ENCODE measurements at regions not wholly inside any gene's neighbourhood (a gene's known extent, or its start where the extent isn't known, plus 50 kb on each side); places are given as distances from the start of the nearest gene placed in this dataset.

DNA sequence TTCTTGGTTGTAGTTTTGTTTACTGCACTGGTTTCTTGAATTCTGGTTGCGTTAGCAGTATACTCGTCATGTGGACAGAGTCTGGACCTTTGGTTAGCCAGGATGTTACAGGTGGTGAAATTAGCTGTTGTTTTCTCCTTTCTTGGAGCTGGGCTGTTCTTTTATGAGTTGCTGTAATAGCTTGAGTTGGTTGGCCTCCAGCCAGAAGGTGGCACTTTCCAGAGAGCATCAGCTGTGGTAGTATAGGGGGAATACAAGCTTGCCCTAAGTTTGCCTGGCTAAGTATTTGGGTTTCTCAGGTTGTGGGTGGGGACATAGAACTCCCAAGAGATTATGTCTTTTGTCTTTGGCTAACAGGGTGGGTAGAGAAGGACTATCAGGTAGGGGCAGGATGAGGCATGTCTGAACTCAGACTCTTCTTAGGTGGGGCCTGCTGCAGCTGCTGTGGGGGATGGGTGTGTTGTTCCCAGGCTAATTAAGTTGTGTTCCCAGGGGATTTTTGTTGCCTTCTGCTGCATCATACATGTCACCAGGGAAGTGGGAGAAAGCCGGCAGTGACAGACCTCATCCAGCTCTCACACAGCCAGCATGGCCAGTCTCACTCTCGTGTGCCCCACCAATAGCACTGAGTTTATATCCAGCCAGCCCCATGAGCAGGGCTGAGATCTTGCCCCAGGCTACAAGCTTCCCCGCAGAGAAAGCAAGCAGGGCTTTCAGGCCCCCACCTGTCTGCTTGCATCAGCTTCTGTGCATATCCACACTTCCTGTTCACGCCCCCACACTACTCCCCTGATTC is 246.7 kb upstream of the TPK1 start:
- peak; percentile 49 for DNase-seq

DNA sequence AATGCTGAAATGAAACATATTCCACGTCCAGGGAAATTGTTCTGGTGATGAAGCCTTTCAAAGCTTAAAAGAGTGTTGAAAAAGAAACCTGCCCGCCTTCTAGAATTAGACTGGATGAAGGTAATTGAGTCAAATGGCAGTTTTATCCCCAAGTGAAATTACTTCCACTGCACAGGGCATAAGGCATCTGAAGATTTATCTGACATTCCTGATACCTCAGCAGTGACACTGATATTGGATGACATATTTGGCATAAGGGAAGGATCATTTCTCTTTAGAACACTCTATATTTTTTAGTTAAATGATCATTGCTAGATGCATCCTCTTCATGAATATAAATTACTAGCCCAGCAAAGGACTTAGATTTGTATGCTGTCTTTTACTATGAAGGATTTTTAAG is 229.6 kb upstream of the TPK1 start:
- DNase-seq = no peak

DNA sequence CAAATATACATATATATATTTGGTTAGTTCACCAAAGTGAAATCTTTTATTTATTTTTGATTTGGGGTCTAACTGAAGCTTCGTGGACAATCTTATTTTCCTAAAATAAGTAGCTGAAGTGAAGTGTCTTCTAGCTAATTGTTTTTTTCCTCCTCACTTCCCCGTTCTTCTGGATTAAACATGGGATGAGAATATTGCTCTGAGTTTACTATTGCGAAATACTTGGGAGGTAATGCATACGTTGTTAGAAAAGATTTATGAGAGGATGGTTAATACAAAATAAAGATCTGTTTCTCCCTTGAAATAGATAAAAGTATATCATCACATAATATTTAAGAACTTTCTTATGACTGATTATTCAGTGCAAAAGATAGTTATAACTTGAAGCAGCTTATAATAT is 228.3 kb upstream of the TPK1 start:
- DNase-seq = no peak

DNA sequence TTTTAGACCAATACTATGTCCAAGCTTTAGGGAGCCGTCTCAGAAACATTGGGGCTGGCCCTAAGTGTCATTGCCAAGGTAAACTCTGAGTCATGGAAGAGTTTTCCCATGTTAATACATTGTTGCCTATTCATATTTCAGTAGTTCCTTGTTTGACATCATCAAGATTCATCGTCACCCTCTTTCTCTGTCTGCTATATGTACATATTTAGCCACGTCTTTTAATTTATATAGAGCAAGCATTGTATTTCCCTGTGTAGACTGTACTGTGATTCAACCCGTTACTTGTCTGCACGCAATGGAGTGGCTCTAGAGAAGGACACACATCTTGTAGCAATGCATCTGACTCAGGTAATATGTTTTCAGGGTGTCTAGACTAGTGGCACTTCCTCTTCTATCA is 217.9 kb upstream of the TPK1 start:
- DNase-seq = no peak

DNA sequence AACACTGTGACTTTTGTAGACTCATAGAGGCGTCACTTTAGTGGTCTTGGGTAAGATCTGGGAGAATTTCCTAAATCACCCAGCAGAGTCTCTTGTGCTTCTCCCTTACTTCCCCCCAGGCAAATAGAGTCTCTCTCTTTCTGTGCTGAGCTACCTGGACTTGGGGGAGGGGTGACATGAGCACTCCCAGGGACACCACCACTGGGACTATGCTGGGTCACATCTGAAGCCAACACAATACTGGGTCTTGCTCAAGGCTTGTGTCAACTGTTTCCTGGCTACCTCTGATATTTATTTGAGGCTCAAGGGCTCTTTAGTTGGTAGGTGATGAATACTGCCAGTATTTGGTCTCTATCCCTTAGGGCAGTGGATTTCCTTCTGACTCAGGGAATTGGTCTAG is 214.6 kb upstream of the TPK1 start:
- no peak for DNase-seq

DNA sequence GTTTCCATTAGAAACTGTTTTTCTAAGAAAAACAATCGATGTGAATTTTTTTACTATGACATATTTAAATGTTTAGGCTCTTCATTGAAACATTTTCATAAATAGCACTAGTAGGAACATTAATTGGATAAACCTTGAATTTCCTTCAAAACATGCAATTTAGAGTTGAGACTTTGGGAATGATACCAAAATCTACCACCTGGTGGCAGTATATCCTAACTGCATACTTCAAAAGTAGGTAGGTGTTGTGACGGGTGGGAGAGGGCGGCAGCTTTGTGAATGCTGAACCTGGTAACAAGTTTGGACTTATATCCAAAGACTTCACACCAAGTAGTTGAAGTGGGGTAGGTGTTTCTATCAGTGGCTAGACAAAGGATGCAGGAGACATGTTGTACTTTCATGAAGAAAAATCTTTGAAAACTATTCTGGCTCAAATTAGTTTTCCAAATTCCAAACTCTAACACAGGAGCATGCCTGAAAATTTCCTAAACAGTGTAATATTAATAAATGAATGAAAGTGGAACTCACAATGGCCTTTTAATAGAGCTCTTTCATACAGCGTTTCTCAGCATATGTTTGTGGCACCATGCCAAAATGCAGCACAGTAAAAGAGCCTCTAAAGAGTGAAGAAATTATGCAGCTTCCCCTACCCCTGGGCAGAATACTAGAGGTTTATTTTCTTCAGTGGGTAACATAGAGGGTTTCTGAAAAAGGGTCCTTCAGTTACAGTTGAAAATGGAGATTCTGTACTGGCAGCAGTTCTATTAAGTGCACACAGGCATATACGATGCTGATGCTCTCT is 201.0 kb upstream of the TPK1 start:
- no peak for DNase-seq

DNA sequence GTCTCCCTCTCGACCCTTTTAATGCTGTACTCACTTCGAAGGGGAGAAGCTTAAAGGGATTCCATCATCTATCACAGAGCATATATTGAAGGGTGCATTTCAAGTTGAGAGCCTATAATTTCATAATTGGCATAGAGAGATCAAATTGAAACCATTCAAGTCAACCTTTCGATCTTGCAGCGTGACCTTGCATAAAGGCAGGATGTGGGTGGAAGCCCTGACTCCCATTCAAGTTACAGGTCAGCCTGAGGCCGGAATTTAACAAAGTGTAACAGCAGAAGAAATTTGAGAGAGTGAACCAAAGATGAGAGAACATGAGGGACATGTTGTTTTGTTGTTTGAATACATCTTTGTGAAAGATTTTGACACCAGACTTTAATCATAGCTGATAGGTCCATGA is 195.3 kb upstream of the TPK1 start:
- DNase-seq = no peak

DNA sequence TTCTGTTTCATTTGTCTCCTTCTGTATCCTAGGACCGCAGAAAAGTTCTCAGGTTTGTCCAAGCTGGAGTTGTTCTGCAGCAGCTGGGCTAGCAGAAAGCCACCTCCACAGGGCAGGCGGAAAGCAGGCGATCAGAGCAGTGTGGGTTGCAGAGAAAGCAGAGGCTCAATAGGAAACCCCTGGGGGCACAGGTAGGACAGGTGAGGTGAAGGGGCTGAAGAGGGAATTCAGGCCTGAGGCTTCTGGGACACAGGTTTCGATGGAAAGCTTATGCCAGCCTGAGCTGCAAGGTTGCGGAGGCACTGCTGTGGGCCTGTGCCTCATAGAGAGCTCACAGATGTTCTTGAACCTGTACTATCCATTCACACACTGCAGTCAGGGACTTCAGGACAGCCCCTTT is 194.9 kb upstream of the TPK1 start:
- no peak for DNase-seq

DNA sequence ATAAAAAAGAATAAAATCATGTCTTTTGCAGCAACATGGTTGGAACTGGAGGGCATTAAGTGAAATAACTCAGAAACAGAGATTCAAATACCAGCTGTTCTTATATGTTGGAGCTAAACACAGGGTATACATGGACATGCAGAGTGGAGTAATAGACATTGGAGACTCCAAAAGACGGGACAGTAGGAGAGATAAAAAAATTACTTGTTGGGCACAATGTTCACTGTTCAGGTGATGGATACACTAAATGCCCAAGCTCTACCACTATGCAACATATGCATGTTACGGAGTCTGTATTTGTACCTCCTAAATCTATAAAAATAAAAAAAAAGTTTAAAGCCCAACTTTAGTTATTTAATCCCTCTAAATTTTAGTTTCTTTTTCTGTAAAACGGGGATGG is 184.6 kb upstream of the TPK1 start:
- DNase-seq = no peak

DNA sequence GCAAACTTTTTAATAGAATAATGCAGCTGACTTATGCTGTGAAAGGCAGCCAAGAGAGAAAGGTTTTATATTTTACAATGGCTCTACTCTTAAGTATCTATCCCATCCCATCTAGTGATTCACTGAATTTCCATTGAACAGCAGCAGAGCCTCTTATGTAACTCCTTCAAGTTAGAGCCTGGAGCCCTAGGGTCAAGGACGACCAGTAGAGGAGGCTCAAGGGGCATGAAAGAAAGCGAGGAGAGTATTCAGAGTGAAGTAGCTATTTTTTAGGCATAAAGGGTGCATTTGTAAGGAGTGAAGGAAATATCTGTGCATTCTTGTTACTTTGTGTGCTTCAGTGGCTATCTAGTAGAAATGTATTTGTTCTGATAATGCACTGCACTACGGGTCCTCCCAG is 180.2 kb upstream of the TPK1 start:
- no peak for DNase-seq

DNA sequence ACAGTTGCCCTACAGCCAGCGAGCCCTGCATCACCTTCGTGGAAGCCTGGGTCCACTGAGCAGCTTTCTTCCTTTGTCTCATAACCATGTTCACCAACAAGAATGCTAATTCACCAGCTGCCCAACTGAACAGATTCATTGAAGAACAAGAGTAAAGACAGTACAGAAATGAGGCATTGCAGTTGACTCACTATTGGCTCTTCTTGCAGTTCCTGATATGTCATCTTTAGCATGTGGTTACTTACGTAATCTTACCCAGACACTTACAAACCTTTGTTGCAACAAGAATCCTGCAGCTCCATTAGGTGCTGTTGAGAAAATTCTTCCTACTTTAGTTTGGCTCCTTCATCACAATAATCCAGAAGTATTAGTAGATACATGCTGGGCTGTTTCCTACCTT is 174.0 kb upstream of the TPK1 start:
- DNase-seq = no peak

DNA sequence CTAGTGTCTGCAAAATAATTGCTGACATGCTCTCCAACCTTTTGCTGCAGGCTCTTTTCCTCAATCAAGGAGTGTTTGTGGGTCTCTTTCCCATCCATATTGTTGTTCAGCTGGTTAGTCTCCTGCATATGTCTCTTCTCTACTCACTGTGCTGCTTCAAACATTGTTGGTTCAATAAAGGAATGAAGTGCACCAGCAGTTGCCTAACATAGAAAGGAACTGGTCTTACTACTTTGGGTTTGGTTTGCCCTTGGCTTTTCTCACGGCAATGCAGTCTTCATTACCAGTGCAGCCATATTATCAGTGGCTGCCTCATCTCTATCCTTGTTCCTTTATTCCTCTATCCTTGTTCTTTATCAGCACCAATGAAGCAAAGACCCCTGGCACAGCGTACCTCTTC is 169.7 kb upstream of the TPK1 start:
- DNase-seq = no peak

DNA sequence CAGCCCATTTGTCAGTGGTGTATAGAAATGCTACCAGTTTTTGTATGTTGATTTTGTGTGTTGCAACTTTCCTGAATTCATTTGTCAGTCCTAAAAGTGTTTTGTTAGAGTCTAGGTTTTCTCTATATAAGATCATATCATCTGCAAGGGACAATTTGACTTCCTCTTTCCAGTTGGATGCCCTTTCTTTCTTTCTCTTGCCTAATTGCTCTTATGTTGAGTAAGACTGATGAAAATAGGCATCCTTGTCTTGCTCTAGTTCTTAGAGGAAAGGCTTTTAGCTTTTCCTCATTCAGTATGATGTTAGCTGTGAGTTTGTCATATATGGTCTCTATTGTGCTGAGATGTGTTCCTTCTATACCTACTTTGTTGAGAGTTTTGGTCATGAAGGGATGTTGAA is 161.7 kb upstream of the TPK1 start:
- no peak for DNase-seq

DNA sequence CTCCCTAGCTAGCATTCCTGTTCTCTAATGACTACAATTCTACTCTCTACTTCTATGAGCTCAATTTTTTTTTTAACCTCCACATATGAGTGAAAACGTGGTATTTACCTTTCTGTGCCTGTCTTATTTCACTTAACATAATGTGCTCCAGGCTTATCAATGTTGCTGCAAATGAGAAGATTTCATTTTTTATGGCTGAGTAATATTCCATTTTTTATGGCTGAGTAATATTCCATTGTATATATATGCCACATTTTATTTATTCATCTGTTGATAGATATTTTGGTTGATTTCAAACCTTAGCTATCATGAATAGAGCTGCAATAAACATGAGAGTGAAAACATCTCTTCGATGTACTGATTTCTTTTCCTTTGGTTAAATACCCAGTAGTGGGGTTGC is 159.6 kb upstream of the TPK1 start:
- no peak for DNase-seq

DNA sequence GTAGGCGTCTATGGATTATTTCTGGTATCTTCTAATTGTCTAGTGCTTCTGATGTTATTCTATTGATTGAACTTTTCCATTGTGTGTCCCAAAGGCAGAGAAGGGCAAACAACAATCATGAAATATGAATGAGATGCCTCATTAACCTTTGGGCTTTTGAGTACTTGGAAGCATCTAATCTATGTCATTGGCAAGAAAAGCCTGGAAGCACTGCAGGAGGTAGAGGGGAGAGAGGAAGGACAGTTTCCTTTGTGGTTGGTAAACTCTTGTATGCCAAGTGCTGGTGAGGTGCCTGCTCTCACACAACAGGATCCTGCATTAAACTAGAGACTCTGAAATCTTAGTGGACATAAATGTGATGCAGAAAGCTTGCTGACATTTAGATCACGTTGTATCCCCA is 155.2 kb upstream of the TPK1 start:
- no peak for DNase-seq

DNA sequence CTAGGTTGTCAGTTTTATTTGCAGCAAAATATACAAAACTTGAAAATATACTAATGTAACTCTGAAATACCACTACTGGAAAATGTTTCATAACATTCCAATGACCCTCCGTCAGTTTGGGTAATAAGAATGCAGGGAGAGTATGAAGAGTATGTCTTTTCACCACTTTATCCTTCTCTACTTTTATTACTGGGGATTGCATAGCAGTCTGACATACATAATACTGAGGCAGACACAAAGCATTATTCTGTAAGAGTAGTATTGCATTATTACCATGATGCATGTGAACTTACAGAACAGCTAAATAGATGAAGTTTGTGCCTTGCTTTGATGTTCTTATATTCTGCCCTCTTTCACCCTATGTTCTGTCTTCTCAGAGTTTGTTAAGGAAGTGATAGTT is 151.8 kb upstream of the TPK1 start:
- no peak for DNase-seq

DNA sequence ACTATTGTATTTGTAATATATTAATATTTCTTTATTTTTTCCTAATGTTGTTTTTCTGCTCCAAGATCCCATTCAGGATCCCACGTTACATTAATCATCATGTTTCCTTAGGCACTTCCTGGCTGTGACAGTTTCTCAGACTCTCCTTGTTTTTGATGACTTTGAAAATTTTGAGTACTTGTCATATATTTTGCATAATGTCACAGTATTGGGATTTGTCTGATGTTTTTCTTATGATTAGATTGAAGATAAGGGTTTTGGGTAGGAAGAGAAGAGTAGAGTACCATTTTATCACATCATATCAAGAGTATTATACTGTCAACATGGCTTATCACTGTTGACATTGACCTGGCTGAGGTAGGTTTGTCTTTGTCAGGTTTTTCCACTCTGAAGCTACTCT is 146.3 kb upstream of the TPK1 start:
- no peak for DNase-seq

DNA sequence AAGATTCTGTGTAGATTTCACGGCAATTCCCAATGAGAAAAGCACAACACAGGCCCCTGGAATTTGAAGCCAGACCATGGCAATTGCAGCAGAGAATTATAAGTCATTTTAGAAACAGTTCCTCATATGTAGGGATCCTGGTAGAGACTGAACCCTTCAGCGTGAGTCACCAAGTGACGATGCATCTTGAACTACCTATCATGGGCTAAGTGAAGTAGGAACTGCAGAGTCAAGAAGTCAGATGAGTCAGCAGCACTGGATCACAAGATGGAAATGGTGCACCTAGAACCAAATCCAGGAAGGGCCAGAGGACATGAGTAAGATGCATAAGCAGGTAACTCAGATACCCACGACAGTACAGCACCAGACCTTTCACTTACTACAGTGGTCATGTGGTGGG is 140.0 kb upstream of the TPK1 start:
- no peak for DNase-seq

DNA sequence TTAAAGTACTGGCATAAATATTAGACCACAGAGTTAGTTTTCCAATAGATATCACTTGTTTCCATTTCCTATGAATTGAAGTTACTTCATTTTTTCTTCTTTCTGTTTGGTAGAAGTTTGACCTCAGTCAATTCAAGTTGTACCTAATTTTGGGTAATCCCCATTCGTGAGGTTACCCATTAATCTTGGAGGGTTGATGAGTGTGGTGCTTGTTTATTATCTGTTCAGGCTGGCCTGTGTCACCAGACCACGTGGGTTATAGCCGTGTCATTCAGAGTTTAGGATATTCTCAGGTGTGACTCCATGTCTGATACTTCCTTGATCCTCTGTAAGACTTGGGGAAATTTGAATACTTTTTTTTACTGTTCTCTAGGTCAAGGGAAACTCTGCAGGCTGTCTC is 133.9 kb upstream of the TPK1 start:
- DNase-seq = no peak

DNA sequence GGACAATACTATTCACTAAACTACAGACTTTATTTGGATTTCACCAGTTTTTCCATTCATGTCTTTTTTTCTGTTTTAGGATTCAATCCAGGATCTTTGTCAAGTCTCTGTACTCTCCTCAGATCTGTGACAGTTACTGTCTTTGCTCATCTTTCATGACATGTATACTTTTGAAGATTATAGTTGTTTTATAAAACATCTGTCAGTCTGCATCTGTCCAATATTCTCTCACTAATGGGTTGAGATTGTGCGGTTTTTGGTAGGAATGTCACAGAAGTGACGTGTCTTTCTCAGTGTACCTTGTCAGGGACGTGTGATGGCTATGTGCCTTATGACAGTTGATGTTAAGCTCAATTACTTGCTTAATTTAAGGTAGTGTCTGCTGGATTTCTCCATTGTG is 124.9 kb upstream of the TPK1 start:
- DNase-seq = no peak

DNA sequence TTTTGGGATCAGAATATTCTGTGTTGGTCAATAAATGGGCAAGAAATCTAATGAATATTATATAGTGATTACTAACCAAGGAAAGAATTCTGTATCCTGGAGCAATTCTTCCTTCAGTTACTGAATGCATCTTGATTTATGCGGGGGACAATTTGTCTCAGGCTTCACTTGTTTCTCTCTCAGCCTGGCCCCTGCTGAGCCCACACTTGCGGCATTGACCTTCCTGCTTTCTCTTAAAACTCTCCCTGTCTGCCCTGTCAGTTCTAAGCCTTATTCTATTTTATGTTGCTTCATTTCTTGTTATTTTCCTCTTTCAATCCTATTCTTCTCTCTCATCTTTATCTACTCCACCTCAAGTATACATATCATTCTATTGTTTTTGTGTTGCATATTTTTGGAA is 122.1 kb upstream of the TPK1 start:
- no peak for DNase-seq

DNA sequence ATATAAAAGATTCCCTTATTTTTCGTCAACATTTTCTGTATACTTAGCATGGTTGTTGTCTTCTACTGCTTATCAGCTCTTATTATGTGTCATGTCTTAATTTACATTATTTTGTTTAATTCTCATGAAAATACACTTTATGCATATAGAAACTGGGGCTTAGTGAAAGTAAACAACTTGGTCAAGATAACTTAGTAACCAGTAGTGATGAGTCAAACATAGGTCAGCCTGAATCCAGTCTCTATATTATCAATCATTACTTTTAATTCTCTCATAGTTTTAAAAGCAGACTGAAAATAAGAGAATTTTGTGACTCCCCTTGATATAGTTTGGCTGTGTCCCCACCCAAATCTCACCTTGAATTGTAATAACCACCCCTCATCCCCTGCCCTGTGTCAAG is 119.6 kb upstream of the TPK1 start:
- no peak for DNase-seq

DNA sequence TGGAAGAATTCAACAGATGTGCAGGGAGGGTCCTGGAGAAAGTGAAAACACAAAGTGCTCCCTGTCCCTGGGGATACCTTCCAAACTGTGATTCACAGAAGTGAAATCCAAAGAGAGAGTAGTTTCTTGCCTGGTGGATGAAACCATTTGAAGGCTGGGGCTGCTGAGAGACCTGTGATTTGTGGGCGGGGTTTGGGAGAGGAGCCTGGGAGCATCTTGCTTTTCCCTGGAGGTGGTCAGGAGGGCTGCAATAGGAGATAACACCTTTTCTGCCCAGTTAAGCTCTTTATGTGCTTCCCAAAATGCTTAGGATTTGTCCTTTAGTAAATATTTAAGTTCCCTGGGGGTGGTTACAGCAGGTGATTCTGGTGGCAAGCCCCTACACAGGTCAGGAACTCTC is 105.3 kb upstream of the TPK1 start:
- no peak for DNase-seq

DNA sequence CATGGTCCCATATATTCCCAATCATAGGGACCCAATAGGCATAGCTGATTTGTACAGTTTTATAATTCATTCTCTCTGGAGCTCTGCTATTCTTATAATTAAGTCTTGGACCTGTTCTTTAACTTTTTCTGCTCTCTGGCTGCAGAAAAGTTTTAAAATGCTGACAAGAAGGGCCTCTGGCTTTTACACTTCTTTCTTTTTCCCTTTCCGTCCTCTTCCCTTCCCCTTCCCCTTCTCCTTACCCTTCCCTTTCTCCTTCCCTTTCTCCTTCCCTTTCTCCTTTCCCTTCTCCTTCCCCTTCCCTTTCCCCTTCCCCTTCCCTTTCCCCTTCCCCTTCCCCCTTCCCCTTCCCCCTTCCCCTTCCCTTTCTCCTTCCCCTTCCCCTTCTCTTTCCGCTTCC is 101.3 kb upstream of the TPK1 start:
- no peak for DNase-seq

DNA sequence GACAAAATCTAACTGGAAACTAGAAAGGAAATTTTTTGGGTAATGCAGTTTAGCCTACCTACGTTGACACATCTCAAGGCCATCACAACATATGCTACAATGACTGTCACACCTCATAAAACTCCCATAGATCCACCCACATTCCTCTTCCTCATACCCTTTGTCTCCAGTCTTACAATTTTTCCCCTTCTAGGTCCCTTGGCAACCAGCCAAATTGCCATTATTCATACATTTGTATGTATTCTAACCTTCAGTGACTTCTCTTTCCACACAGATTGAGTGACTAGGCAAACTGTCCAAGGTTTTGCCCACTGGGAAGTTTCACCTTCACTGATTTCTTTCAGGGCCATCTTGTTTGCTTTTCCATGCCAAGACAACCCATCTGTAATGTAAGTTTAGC is 100.5 kb upstream of the TPK1 start:
- DNase-seq = no peak
